Osteoblast (primary cell): ENCODE measurements at regions not wholly inside any gene's neighbourhood (a gene's known extent, or its start where the extent isn't known, plus 50 kb on each side); places are given as distances from the start of the nearest gene placed in this dataset.
"Not testable (repeated sequence)": the region's sequence is repeated elsewhere in the genome, so short reads cannot be mapped to it uniquely, and the experiment has no call there.

Experiments
- DNase-seq: peaks from one replicate; pipeline ENCODE4 v3.0.0; 2011; ENCODE audit warnings: low spot score, mixed read lengths; ENCODE audit not compliant: insufficient read length; ENCODE audit errors: missing footprints
- H2AFZ ChIP-seq: 2 replicates; pipeline ENCODE4 v1.6.0; 2011; ENCODE audit warnings: mild to moderate bottlenecking, low read length
- H3K27ac ChIP-seq: 2 replicates; pipeline ENCODE4 v1.5.1; 2011; ENCODE audit warnings: mild to moderate bottlenecking, low read depth, low read length, moderate library complexity
- H3K27me3 ChIP-seq: 2 replicates; pipeline ENCODE4 v1.6.0; 2012; ENCODE audit warnings: mild to moderate bottlenecking, control low read depth, inconsistent platforms, low read length, moderate library complexity; ENCODE audit not compliant: insufficient read depth
- H3K36me3 ChIP-seq: 2 replicates; pipeline ENCODE4 v1.5.1; 2011; ENCODE audit warnings: mild to moderate bottlenecking, low read length, control low read depth, moderate library complexity; ENCODE audit not compliant: insufficient read depth
- H3K4me1 ChIP-seq: 2 replicates; pipeline ENCODE4 v1.5.1; 2011; ENCODE audit warnings: mild to moderate bottlenecking, low read length, control low read depth, moderate library complexity; ENCODE audit not compliant: insufficient read depth
- H3K4me2 ChIP-seq: 2 replicates; pipeline ENCODE4 v1.6.0; 2011; ENCODE audit warnings: mild to moderate bottlenecking, low read length; ENCODE audit not compliant: insufficient read depth
- H3K4me3 ChIP-seq: fragments of 200-600 bp; sonication (generic); 3 replicates; pipeline ENCODE4 v1.5.1; 2012; ENCODE audit warnings: mild to moderate bottlenecking, low read length, inconsistent platforms; ENCODE audit not compliant: insufficient read depth
- H3K79me2 ChIP-seq: 2 replicates; pipeline ENCODE4 v1.6.0; 2012; ENCODE audit warnings: mild to moderate bottlenecking, low read length, control low read depth, inconsistent platforms; ENCODE audit not compliant: insufficient read depth
- H3K9me3 ChIP-seq: 2 replicates; pipeline ENCODE4 v1.5.1; 2011; ENCODE audit warnings: low read depth, low read length, control low read depth
- H4K20me1 ChIP-seq: 2 replicates; pipeline ENCODE4 v1.6.0; 2012; ENCODE audit warnings: mild to moderate bottlenecking, low read length, control low read depth; ENCODE audit not compliant: insufficient read depth
- CTCF ChIP-seq: IDR thresholded peaks from 2 replicates; pipeline ENCODE4 v1.5.1; 2011; ENCODE audit warnings: mild to moderate bottlenecking, low read depth, low read length, moderate library complexity; ENCODE audit errors: extremely low read depth

GRCh38 chr5:122628714-122629113, 146.2 kb upstream of the SNX2 start:
- not testable (repeated sequence) for H3K27me3 ChIP-seq, H3K9me3 ChIP-seq, H3K4me2 ChIP-seq, H2AFZ ChIP-seq, H4K20me1 ChIP-seq, H3K4me3 ChIP-seq, H3K27ac ChIP-seq, H3K36me3 ChIP-seq, DNase-seq, H3K79me2 ChIP-seq, H3K4me1 ChIP-seq

DNA sequence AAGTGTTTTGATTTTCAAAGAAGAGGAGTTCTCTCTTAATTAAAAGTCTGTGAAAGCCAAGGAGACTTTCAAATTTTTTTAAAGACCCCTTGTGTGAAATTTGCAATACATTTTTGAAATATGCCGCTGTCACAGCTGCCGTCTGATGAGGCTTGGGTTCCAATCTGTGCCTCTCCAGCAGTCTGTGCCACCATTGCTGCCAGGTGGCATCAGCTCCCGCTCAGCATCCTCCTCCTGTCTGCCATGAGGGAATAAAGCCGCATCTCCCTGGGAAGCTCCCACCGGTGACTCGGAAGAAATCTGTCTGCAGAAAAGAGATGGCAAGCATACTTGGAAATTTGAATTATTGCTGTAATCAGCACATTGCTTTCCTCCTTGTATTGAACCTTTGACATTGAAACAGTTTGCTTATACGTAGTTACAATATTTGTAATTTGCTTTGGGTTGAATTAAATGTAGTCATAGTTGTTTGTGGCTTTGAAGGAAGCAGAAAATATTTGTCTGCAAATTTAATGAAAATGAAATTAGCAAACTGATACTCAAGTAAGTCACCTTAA, 145.7 kb upstream of the SNX2 start:
- Histone ChIP-seq H3K27ac (no peak overlapping the region), H3K27me3 (no peaks in the 10 kb centered on the region), H3K79me2 (no peaks in the 10 kb centered on the region), H3K4me2 (no peak overlapping the region), H3K36me3 (no peaks in the 10 kb centered on the region), H3K4me3 (no peak overlapping the region), H3K4me1 (no peaks in the 10 kb centered on the region), H2AFZ (no peak overlapping the region), H4K20me1 (no peaks in the 10 kb centered on the region), H3K9me3 (no peaks in the 10 kb centered on the region)
- DNase-seq: no peak
- TF ChIP-seq CTCF: no peak

GRCh38 chr5:122638581-122638980, 136.3 kb upstream of the SNX2 start:
- no peak for DNase-seq
- H2AFZ ChIP-seq: no peak overlapping the region
- TF ChIP-seq CTCF: no peak
- H3K9me3 ChIP-seq: no peaks in the 10 kb centered on the region
- H3K4me3 ChIP-seq: no peak overlapping the region
- H4K20me1 ChIP-seq: no peaks in the 10 kb centered on the region
- H3K27me3 ChIP-seq: no peaks in the 10 kb centered on the region
- no peak overlapping the region for H3K4me2 ChIP-seq
- H3K36me3 ChIP-seq: no peaks in the 10 kb centered on the region
- no peaks in the 10 kb centered on the region for H3K79me2 ChIP-seq
- no peaks in the 10 kb centered on the region for H3K4me1 ChIP-seq
- no peak overlapping the region for H3K27ac ChIP-seq

DNA sequence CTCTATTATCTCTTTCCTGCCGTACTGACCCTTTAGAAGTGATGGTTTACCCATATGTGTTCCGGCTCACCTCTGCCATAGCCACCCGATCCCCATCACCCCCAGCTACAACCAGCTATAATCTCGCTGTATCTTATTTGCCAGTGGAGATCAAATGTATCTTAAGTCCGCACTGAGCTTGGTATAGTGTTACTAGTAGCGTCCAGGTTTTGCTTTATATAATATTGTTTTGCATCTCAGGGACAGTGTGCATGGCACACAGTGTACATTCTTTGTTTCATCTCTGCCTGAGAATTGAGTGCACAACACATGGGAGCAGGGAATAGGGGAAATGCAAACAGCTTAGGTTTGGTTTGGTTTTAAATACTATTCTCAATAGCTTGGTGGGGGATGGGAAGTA, 135.8 kb upstream of the SNX2 start:
- H3K36me3 ChIP-seq: no peaks in the 10 kb centered on the region
- no peak overlapping the region for H3K4me3 ChIP-seq
- no peaks in the 10 kb centered on the region for H4K20me1 ChIP-seq
- H3K27ac ChIP-seq: no peak overlapping the region
- no peak for TF ChIP-seq CTCF
- no peaks in the 10 kb centered on the region for H3K27me3 ChIP-seq
- no peak overlapping the region for H2AFZ ChIP-seq
- H3K9me3 ChIP-seq: no peaks in the 10 kb centered on the region
- H3K79me2 ChIP-seq: no peaks in the 10 kb centered on the region
- H3K4me1 ChIP-seq: no peaks in the 10 kb centered on the region
- H3K4me2 ChIP-seq: no peak overlapping the region
- no peak for DNase-seq

- no peak for TF ChIP-seq CTCF
- H3K4me1 ChIP-seq: no peaks in the 10 kb centered on the region
- DNase-seq: peak; percentile 32
Observed at GRCh38 chr5:122639864-122640263, 135.0 kb upstream of the SNX2 start.

More at GRCh38 chr5:122639864-122640263, 135.0 kb upstream of the SNX2 start:
- Histone ChIP-seq H4K20me1 (no peaks in the 10 kb centered on the region), H3K4me3 (no peak overlapping the region), H3K9me3 (no peaks in the 10 kb centered on the region), H3K79me2 (no peaks in the 10 kb centered on the region), H3K27ac (no peak overlapping the region), H3K4me2 (no peak overlapping the region), H3K27me3 (no peaks in the 10 kb centered on the region), H3K36me3 (no peaks in the 10 kb centered on the region), H2AFZ (no peak overlapping the region)
